Duodenal mucosa (tissue), 2 donors: ENCODE measurements at regions not wholly inside any gene's neighbourhood (a gene's known extent, or its start where the extent isn't known, plus 50 kb on each side); places are given as distances from the start of the nearest gene placed in this dataset.
"Not testable (repeated sequence)": the region's sequence is repeated elsewhere in the genome, so short reads cannot be mapped to it uniquely, and the experiment has no call there.

Experiments used
- H3K27ac ChIP-seq: one replicate; pipeline ENCODE4 v1.7.0; 2013; ENCODE audit warnings: low read depth, low read length
- H3K27me3 ChIP-seq, 2 donors: one replicate each; pipeline ENCODE4 v1.7.0; 2013; ENCODE audit warnings: low read length in 2 of 2, control low read depth in 1 of 2; ENCODE audit not compliant: insufficient read depth in 2 of 2, control insufficient read depth in 1 of 2
- H3K36me3 ChIP-seq, 2 donors: one replicate each; pipeline ENCODE4 v1.7.0; 2013; ENCODE audit warnings: low read length in 2 of 2, control low read depth in 1 of 2; ENCODE audit not compliant: insufficient read depth in 2 of 2, control insufficient read depth in 1 of 2
- H3K4me1 ChIP-seq, 2 donors: one replicate each; pipeline ENCODE4 v1.7.0; 2013; ENCODE audit warnings: low read length in 2 of 2, control low read depth in 1 of 2; ENCODE audit not compliant: insufficient read depth in 2 of 2, control insufficient read depth in 1 of 2
- H3K4me3 ChIP-seq, 2 donors: one replicate each; pipeline ENCODE4 v1.7.0; 2013; ENCODE audit warnings: low read length in 2 of 2, low read depth in 1 of 2
- H3K9ac ChIP-seq, 2 donors: one replicate each; pipeline ENCODE4 v1.7.0; 2013; ENCODE audit warnings: low read length in 2 of 2, low read depth in 1 of 2
- H3K9me3 ChIP-seq, 2 donors: one replicate each; pipeline ENCODE4 v1.7.0; 2013; ENCODE audit warnings: low read length in 2 of 2, control low read depth in 1 of 2; ENCODE audit not compliant: control insufficient read depth in 1 of 2

DNA sequence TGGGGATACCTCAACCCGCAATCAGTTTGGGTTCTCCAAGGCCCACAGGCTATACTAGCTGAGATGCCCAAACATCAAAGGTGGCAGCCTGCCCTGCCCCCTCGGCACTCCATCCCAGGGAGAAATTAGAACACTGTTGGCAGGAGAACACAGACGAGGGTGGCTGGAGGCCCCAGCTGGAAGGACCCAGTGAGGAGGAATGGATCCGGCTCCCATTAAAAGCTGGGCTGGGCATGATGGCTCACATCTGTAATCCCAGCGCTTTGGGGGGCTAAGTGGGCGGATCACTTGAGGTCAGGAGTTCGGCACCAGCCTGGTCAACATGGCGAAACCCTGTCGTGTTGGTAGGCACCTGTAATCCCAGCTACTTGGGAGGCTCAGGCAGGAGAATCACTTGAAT is 199.9 kb upstream of the GNAI1 start:
- Histone ChIP-seq H3K9ac (no peak overlapping the region), H3K27ac (no peak overlapping the region), H3K27me3 (no peaks in the 10 kb centered on the region), H3K9me3 (no peaks in the 10 kb centered on the region), H3K4me1 (no peaks in the 10 kb centered on the region), H3K36me3 (no peaks in the 10 kb centered on the region), H3K4me3 (no peak overlapping the region)

DNA sequence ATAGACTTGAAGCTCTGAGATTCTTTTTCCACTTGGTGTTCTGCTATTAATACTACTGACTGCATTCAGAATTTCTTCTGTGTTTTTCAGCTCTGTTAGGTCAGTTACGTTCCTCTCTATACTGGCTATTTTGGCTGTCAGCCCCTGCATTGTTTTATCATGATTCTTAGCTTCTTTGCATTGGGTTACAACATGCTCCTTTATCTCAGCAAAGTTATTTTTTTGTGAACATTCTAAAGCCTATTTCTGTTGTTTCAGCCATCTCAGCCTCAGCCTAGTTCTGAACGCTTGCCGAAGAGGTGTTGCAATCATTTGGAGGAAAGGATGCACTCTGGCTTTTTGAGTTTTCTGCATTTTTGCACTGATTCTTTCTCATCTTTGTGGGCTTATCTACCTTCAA is 201.5 kb upstream of the GNAI1 start:
- no peaks in the 10 kb centered on the region for H3K9me3 ChIP-seq
- no peak overlapping the region for H3K27ac ChIP-seq
- H3K9ac ChIP-seq, result no peak overlapping the region
- no peaks in the 10 kb centered on the region for H3K4me1 ChIP-seq
- H3K27me3 ChIP-seq, result no peaks in the 10 kb centered on the region
- H3K36me3 ChIP-seq, result no peaks in the 10 kb centered on the region
- no peak overlapping the region for H3K4me3 ChIP-seq

DNA sequence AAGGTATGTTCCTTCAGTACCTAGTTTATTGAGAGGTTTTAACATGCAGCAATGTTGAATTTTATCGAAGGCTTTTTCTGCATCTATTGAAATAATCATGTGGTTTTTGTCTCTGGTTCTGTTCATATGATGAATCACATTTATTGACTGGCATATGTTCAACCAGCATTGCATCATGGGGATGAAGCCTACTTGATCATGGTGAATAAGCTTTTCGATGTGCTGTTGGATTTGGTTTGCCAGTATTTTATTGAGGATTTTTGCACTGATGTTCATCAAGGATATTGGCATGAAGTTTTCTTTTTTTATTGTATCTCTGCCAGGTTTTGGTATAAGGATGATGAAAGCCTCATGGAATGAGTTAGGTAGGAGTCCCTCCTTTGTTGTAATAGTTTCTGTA is 204.0 kb upstream of the GNAI1 start:
- Histone ChIP-seq H3K27ac (no peak overlapping the region), H3K4me1 (no peaks in the 10 kb centered on the region), H3K36me3 (no peaks in the 10 kb centered on the region), H3K4me3 (no peak overlapping the region), H3K9ac (no peak overlapping the region), H3K9me3 (no peaks in the 10 kb centered on the region), H3K27me3 (no peaks in the 10 kb centered on the region)

DNA sequence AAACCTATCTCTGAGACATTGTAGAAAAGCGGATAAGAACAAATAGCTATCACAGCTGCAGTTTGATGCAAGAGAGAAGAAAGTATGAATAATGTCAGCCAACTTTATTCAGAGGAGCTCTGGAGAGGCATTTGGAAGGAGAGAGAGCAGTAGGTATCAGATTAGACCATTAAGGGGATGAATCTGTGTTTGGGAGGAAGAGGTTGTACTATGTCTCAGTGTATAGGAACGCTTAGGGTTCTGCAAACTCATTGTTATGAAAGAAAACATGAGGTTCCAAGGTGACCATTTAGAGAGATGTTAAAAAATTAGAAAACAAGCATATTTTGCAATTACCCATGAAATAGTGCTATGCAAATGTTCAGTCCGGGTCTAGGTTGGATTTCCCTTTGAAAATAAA is 207.5 kb upstream of the GNAI1 start:
- Histone ChIP-seq H3K36me3 (no peaks in the 10 kb centered on the region), H3K9ac (no peak overlapping the region), H3K9me3 (no peaks in the 10 kb centered on the region)

DNA sequence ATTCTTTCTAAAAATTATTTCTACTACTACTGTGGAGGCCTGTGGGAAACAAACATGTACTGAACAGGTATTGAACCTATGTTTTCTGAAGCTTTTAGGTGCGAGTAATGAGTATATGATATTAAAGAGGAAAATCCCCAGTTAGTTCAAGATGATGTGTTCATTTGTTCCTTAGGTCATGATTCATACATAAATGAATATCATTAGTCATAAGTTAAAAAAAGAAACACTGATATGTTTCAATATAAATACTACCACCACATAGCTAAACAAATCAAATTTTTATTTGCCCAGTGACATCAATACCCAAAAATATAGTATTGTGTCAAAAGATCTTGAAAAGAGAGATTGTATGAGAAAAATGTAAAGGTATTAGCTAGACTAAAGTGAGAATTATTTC is 210.7 kb upstream of the GNAI1 start:
- Histone ChIP-seq H3K4me3 (no peak overlapping the region), H3K36me3 (no peaks in the 10 kb centered on the region), H3K9me3 (no peaks in the 10 kb centered on the region), H3K27me3 (no peaks in the 10 kb centered on the region), H3K4me1 (no peaks in the 10 kb centered on the region), H3K27ac (no peak overlapping the region), H3K9ac (no peak overlapping the region)

More for the DNA sequence above, 207.5 kb upstream of the GNAI1 start:
- H3K4me1 ChIP-seq, result no peaks in the 10 kb centered on the region
- no peak overlapping the region for H3K27ac ChIP-seq
- no peaks in the 10 kb centered on the region for H3K27me3 ChIP-seq
- H3K4me3 ChIP-seq, result no peak overlapping the region

DNA sequence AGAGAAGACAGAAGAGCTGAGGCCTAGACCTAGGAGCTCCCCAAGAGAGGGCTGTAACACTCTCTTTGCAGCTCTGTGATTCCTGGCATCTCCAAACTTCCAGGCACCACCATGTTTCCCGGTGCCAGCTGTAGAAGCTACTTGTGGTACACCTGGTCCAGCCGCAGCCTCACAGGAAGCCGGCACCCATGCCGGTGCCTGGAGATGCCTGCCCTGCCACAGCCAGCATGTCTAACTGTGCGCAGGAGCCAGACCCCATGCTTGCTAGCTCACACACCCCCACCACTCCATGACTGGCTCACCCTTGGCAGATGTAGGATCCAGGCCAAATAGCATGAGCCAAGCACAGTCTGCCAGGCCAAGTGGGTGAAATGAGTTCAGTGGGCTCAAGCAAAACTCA is 211.7 kb upstream of the GNAI1 start:
- no peaks in the 10 kb centered on the region for H3K36me3 ChIP-seq
- H3K27me3 ChIP-seq, result no peaks in the 10 kb centered on the region
- no peaks in the 10 kb centered on the region for H3K4me1 ChIP-seq

DNA sequence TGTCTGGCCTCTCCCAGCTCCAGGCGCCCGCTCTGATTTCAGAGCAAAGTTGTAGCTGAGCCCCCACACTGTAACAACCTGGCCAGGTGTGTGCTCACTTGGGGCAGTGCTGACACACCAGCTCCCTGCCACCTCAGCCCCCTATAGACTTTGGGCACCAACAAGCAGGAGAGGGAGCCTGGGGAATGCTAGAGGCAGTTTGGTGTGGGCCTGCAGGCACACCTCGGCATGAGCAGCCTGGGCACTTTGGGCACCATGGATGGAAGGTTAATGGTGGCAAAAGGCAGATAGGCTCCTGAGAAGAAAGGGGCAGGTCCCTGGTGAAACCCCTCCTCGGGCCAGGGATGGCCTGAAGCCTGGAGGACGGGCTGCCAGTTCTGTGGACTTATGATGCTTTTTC is 212.7 kb upstream of the GNAI1 start:
- Histone ChIP-seq H3K27me3 (no peaks in the 10 kb centered on the region), H3K36me3 (no peaks in the 10 kb centered on the region), H3K4me3 (no peak overlapping the region), H3K4me1 (no peaks in the 10 kb centered on the region), H3K27ac (no peak overlapping the region), H3K9me3 (no peaks in the 10 kb centered on the region), H3K9ac (no peak overlapping the region)

More for the DNA sequence above, 211.7 kb upstream of the GNAI1 start:
- no peaks in the 10 kb centered on the region for H3K9me3 ChIP-seq
- no peak overlapping the region for H3K9ac ChIP-seq
- H3K27ac ChIP-seq, result no peak overlapping the region
- no peak overlapping the region for H3K4me3 ChIP-seq

DNA sequence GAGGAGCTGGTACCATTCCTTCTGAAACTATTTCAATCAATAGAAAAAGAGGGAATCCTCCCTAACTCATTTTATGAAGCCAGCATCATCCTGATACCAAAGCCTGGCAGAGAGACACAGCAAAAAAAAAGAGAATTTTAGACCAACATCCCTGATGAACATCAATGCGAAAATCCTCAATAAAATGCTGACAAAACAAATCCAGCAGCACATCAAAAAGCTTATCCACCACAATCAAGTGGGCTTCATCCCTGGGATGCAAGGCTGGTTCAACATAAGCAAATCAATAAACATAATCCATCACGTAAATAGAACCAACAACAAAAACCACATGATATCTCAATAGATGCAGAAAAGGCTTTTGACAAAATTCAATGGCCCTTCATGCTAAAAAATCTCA is 216.0 kb upstream of the GNAI1 start:
- not testable (repeated sequence) for H3K36me3 ChIP-seq, H3K27me3 ChIP-seq, H3K9ac ChIP-seq, H3K9me3 ChIP-seq, H3K4me1 ChIP-seq, H3K4me3 ChIP-seq, H3K27ac ChIP-seq

DNA sequence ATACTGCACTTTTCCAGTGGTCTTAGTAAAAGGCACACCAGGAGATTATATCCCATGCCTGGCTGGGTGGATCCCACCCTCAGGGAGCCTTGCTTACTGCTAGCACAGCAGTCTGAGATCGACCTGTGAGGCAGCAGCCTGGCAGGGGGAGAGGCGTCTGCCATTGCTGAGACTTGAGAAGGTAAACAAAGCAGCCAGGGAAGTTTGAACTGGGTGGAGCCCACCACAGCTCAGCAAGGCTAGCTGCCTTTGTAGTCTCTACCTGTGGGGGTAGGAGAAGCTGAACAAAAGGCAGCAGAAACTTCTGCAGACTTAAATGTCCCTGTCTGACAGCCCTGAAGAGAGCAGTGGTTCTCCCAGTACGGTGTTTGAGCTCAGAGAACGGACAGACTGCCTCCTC is 219.3 kb upstream of the GNAI1 start:
- not testable (repeated sequence) for H3K27me3 ChIP-seq, H3K9ac ChIP-seq, H3K27ac ChIP-seq, H3K4me3 ChIP-seq, H3K4me1 ChIP-seq, H3K9me3 ChIP-seq, H3K36me3 ChIP-seq

DNA sequence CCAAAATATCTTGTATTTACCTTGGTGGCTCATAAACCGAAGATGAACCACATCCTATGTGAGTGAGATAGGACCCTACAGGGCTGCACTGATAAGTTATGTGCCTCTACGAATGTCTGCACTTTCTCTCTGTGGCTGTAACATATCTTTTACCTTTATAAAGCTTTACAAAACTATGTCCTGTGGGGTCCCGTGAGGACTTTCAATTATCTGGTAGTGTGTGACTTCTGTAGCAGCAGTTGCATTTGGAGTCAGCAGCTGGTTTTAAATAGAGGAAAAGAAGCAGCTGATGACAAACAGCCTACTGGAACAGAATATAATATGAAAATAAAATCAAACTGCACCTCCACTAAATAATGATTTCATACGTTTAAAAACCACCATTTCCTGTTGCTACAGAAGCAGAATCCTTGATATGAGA is 222.4 kb upstream of the GNAI1 start:
- no peaks in the 10 kb centered on the region for H3K36me3 ChIP-seq
- no peaks in the 10 kb centered on the region for H3K27me3 ChIP-seq
- no peak overlapping the region for H3K27ac ChIP-seq
- H3K9me3 ChIP-seq, result no peaks in the 10 kb centered on the region
- H3K4me1 ChIP-seq, result no peaks in the 10 kb centered on the region
- no peak overlapping the region for H3K4me3 ChIP-seq
- no peak overlapping the region for H3K9ac ChIP-seq

DNA sequence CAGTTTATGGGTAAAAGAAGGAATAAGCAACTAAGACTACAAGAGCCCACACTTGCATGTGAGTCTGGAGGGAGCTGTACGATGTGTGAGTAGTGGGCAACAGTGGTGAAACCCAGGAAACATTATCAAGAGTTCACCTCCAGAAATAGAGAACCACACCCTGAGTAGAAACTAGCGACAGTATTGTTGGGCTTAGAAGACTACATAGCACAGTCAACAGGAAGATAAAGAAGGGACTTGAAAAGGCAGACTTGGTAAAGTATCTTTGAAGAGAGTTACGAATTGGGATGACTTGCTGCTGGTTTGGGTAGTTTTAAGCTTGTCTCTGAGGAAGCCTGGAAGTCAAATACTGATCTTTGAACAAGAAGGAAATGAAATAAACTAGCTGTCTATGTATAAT is 223.2 kb upstream of the GNAI1 start:
- Histone ChIP-seq H3K9me3 (no peaks in the 10 kb centered on the region), H3K4me1 (no peaks in the 10 kb centered on the region), H3K36me3 (no peaks in the 10 kb centered on the region), H3K9ac (no peak overlapping the region), H3K27ac (no peak overlapping the region), H3K4me3 (no peak overlapping the region), H3K27me3 (no peaks in the 10 kb centered on the region)
